ENCODE measurements at regions not wholly inside any gene's neighbourhood (a gene's known extent, or its start where the extent isn't known, plus 50 kb on each side); places are given as distances from the start of the nearest gene placed in this dataset.

GRCh38 chr1:238201992-238202391 is 311.3 kb upstream of the ZP4 start:
- DNase-seq (ENCODE audit: low read depth): no peak
- H3K4me3 ChIP-seq (ENCODE audit: low read depth, low read length): no peak overlapping the region
- TF ChIP-seq CTCF (conservative IDR thresholded peaks at IDR 0.05; ENCODE audit: low read depth, low read length): no peak

- TF ChIP-seq CTCF (conservative IDR thresholded peaks at IDR 0.05; ENCODE audit: low read depth, low read length): no peak
- H3K4me3 ChIP-seq (ENCODE audit: low read depth, low read length): no peak overlapping the region
- no peak for DNase-seq (ENCODE audit: low read depth)
Measured at GRCh38 chr1:238199325-238199724, 308.6 kb upstream of the ZP4 start.

GRCh38 chr1:238196516-238196915 is 305.8 kb upstream of the ZP4 start:
- no peak overlapping the region for H3K4me3 ChIP-seq (ENCODE audit: low read depth, low read length)
- no peak for DNase-seq (ENCODE audit: low read depth)
- TF ChIP-seq CTCF (conservative IDR thresholded peaks at IDR 0.05; ENCODE audit: low read depth, low read length): no peak

GRCh38 chr1:238191170-238191569 is 300.4 kb upstream of the ZP4 start:
- H3K4me3 ChIP-seq (ENCODE audit: low read depth, low read length): no peak overlapping the region
- TF ChIP-seq CTCF (conservative IDR thresholded peaks at IDR 0.05; ENCODE audit: low read depth, low read length): no peak
- no peak for DNase-seq (ENCODE audit: low read depth)

GRCh38 chr1:238187575-238187949 is 296.8 kb upstream of the ZP4 start:
- TF ChIP-seq CTCF (conservative IDR thresholded peaks at IDR 0.05; ENCODE audit: low read depth, low read length): no peak
- no peak for DNase-seq (ENCODE audit: low read depth)
- H3K4me3 ChIP-seq (ENCODE audit: low read depth, low read length): no peak overlapping the region

GRCh38 chr1:238186887-238187574 is 296.3 kb upstream of the ZP4 start:
- no peak for DNase-seq (ENCODE audit: low read depth)
- no peak overlapping the region for H3K4me3 ChIP-seq (ENCODE audit: low read depth, low read length)
- TF ChIP-seq CTCF (conservative IDR thresholded peaks at IDR 0.05; ENCODE audit: low read depth, low read length): no peak

- TF ChIP-seq CTCF (conservative IDR thresholded peaks at IDR 0.05; ENCODE audit: low read depth, low read length): no peak
- no peak for DNase-seq (ENCODE audit: low read depth)
- H3K4me3 ChIP-seq (ENCODE audit: low read depth, low read length): no peak overlapping the region
Measured at GRCh38 chr1:238177960-238178645, 287.4 kb upstream of the ZP4 start.

Measured in epithelial cell of proximal tubule (primary cell).